Muscle of back (tissue), 3 donors: ENCODE measurements at regions not wholly inside any gene's neighbourhood (a gene's known extent, or its start where the extent isn't known, plus 50 kb on each side); places are given as distances from the start of the nearest gene placed in this dataset.
"Not testable (repeated sequence)": the region's sequence is repeated elsewhere in the genome, so short reads cannot be mapped to it uniquely, and the experiment has no call there.

Experiments
- DNase-seq, 3 donors: peaks; one replicate each; pipeline versions ENCODE4 v3.0.0 to v3.0.0-alpha.2; 2013

GRCh38 chr3:66842761-66843464 is 155.2 kb upstream of the KBTBD8 start:
- DNase-seq, result not testable (repeated sequence)

GRCh38 chr3:66851894-66852613 is 146.1 kb upstream of the KBTBD8 start:
- DNase-seq, result peak in 1 of 3 donors; percentile 14

DNA sequence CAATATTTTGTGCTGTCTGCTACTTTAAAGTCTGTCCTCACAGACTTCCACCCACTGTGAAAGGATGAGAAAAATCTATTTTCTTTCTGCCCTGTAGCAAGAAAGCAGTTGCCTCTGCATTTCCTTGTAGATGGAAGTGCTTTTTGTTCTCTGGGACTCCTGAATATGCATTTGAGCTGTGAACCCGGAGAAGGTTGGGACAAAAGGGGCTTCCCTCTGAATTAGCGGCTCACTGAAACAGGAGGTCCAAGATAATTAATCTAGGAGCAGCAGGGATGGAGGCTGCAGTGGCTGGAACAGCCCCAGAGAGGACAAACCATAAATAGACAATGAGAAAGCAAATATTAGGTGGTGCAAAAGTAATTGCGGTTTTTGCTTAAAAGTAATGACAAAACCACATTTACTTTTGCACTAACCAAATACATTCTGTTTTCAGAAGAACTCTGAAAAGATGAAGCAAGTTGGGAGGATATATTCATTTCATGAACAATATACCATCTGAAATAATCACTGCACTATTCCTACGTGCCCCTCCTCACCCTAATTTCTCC is 143.4 kb upstream of the KBTBD8 start:
- DNase-seq, result peak in 1 of 3 donors; percentile 3

DNA sequence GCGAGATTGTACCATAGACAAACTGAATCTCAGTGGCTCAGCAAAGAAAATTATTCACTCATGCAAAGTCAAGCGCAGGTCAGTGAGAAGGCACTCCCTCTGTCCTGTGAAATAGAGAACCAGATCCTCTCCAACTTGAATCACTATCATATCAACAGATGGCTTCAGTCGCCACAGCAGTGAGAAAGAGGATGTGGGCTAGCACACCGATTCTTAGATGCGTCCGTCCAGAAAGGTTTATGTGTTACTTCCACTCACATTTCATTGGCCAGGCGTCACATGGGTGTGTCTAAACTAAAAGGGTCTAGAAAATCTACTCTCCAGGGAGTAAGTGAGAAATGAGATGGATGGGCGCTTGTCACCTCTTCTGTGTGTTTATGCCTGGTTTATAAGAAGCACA is 141.6 kb upstream of the KBTBD8 start:
- DNase-seq, result no peak

GRCh38 chr3:66858656-66859381 is 139.3 kb upstream of the KBTBD8 start:
- no peak for DNase-seq

GRCh38 chr3:66860771-66861170 is 137.3 kb upstream of the KBTBD8 start:
- DNase-seq, result no peak

- no peak for DNase-seq
These were observed 134.6 kb upstream of the KBTBD8 start for GRCh38 chr3:66863205-66864111.

DNA sequence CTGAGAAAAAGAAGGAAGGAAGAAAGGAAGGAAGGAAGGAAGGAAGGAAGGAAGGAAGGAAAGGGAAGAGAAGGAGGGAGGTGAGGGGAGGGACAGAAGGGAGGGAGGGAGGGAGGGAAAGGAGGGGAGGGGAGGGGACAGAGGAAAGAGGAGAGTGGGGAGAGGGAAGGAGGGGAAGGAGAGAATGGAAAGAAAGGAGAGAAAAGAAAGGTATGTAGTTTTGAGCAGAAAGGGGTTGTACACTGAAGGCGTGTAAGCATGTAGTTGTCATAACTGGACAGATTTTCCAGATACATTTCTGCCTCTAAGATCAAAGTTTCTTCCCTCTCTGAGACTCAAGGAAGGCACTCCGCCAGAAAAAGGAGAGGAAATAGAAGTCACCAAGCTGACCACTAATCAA is 113.4 kb upstream of the KBTBD8 start:
- DNase-seq, result no peak

DNA sequence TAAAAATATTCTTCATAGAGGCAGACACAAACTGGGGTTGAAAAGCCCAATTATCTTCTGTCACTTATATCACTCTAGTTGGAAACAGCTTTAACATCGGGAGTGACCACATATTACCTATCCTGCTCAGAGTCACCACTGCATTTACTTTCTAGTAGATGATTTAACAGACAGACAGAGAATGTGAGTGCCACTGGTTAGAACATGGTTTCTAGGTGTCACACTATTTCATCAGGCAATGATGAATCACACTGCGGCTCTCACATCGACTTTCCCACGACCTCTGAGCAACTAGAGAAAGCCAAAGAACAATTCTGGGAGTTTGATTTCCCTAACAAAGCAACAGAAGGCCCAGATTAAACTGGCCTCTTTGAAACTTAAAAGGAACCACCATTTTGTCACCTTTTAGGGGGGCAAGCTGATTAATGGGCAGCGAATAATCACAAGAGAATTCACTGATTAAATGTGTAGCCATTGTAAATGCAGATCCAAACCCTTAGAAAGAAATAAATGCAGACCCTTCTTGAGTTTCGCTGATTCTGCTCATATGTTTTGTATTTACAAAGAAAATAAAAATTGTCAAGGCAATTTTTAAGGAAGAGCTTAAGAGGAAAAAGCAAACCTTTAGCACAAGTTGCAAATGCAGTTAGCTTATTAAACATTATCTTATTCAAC is 112.6 kb upstream of the KBTBD8 start:
- peak in 1 of 3 donors; percentile 23 for DNase-seq

- peak in 1 of 3 donors; percentile 17 for DNase-seq
These were observed 108.2 kb upstream of the KBTBD8 start for GRCh38 chr3:66889750-66890494.

DNA sequence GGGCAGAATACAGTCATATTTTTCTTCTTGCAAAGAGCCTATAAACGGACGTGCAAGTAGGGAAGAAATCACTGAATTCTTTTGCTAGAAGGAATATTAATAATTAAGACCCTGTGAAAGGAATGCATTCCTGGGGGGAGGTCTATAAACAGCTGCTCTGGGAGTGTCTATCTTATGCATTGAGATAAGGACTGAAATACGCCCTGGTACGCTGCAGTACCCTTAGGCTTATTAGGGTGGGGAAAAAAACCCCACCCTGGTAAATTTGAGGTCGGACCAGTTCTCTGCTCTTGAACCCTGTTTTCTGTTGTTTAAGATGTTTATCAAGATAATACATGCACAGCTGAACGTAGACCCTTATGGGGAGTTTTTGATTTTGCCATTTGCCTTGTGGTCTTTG is 100.0 kb upstream of the KBTBD8 start:
- no peak for DNase-seq

DNA sequence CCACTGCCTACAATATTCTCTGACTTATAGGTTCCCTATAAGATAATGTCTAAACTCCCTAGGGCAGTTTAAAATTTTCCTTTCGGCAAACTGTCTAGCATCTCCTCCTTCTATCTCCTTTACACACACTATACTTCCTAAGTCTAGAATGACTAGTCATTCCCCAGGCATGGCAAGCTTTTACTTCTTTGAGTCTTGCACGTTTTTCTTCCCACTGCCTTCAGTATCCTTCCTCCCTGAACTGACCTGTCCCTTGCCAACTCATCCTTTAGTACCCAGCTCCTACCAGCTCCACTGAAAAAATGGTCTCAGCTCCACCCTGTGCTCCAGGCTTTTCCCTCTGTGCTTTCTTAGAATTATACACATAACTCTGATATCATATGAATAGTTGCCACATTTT is 93.8 kb upstream of the KBTBD8 start:
- no peak for DNase-seq

DNA sequence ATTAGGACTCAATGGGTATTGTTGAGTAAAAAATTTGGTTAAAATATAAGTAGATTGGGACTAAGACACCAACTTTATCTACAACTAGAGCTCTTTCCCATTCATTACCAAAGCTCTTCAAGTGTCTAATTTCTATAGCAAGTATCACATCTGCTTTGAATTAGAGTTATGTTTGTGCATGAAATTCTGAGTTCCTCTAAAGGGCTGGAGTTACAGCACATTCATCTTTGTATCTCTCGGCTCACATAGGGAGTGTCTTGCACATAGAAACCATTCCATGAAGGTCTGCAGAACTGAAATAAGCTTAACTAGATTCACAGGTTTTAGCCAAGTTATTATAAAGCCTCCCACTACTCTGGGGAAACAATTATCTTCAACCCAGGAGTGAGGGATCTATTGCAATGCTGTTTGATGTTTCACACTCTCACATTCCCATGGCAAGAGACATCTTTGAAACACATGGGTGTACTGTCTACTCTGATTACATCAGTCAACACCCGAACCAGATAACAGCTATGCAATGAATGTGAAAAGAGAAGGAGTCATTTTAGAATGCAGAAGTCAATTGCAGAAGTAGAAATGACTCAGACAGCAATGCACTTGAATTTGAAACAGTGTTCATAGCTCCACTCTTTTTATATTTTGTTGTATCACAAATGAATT is 93.1 kb upstream of the KBTBD8 start:
- DNase-seq, result peak; percentile 16 to 53 (median 48)

- DNase-seq, result peak; percentile 9 to 29 (median 24)
These were observed 91.0 kb upstream of the KBTBD8 start for GRCh38 chr3:66907136-66907535.

DNA sequence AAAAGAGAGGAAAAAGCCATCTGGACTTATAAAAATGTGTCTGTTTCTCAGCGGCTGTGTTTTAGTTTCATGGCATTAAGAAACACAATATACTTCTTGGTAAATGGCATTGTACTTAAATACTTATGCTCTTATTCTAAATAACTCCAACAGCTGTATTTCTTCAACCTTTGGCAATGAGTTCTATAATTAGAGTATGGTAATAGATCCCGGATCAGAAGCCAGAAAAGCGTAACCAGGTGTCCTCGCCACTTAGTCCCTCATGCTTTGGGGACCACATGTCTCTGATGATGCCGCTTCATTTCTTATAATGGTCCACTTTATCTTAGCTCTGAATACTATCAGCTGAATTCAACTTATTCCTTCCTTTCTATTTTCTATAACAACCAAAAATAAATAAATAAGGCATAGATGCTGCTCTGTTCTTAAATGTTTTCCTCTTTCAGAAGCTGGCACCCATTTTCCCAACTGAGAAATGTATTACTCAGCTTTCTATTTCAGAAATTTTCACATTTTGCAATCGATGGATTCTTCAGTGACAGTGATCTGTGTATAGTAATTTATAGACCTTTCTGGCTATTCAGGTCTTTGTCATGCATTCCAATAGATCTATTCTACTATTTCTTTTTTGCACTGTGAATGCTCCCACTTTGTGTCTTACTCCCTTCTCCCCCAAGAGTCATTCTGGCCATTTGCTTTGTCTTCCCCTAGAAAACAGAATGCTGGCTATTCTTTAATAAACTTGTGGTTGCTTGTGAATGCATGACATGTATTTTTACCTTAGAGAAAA is 87.6 kb upstream of the KBTBD8 start:
- peak; percentile 38 to 48 (median 45) for DNase-seq

DNA sequence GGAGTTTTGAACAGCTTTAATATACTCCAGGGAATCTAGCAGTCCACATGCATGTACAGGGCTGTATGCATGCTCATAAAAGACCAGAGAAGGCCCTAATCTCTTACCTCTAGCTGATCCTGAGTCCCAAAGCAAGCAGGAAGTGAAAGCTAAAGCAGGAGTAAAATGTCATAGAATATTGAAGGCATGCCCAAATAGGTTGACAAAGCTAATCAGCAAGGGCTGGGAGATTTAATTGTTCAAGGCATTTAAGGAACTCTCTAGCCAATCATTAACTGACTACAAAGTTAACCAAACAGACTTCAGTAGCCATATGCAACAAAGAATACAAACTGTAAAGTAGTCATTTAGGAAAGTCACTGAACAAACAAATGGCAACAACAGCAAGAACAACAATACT is 85.8 kb upstream of the KBTBD8 start:
- DNase-seq, result no peak

DNA sequence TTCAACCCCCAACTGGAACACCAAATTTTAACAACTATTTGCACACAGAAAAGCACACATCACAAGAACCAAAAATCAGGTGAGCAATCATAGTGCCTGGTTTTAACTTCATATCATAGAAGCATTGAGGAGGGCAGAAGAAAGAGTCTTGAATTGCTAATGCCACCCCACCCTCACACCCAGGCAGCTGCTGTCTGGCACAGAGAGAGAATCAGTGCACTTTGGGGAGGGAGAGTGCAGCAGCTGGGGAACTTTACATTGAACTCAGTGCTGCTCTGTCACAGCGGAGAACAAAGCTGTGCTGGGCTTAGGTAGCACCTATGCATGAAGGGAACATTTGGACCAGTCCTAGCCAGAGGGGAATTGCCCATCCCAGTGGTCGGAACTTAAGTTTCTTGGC is 76.0 kb upstream of the KBTBD8 start:
- DNase-seq, result no peak

DNA sequence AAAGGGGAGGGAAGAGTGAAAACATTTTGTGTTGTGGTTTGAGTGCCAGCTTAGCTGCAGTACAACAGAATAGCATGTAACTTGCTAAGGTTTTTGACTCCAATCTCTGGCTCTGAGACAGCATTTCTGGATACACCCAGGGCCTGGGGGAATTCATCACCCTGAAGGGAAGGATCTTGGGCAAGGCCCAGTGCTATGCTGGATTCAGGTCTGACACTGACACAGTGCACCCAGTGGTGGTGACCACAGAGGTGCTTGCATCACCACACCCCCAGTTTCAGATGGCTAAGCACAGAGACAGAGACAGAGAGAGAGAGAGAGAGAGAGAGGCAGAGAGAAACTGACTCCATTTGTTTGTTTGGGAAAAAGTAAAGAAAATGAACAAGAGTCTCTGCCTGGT is 74.1 kb upstream of the KBTBD8 start:
- no peak for DNase-seq

DNA sequence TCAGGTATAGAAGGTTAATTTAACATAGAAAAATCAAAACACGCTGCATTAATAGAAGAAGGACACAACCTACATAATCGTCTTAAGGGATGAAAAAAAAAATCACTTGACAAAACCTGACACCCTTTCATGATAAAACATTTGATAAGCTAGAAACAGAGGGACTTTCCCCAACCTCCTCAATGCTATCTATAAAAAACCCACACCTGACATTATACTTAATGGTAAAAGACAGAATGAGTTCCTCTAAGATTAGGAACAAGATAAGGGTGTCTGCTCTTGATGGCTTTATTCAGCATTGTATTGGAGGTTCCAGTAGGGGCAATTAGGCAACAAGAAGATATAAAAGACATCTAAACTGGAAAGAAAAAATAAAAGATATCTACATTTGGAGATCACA is 69.9 kb upstream of the KBTBD8 start:
- DNase-seq, result no peak
